RWPE2 (cell line): ENCODE measurements at regions not wholly inside any gene's neighbourhood (a gene's known extent, or its start where the extent isn't known, plus 50 kb on each side); places are given as distances from the start of the nearest gene placed in this dataset.

Experiments
- ATAC-seq: fragments of 200-7000 bp; cut with Tn5 transposase; 3 replicates; pipeline ENCODE4 v1.9.1; 2021; ENCODE audit warnings: low read depth
- DNase-seq: peaks from one replicate; pipeline ENCODE4 v3.0.0-alpha.2; 2020; ENCODE audit warnings: low spot score
- H3K27ac ChIP-seq: fragments of 450-650 bp; 2 replicates; pipeline ENCODE4 v1.5.1; 2017; ENCODE audit warnings: mild to moderate bottlenecking; ENCODE audit not compliant: poor library complexity, severe bottlenecking
- H3K27me3 ChIP-seq: fragments of 250-450 bp; sonication (Bioruptor Pico); 2 replicates; pipeline ENCODE4 v1.5.1; 2021; ENCODE audit warnings: mild to moderate bottlenecking, moderate library complexity; ENCODE audit not compliant: insufficient read depth, poor library complexity, severe bottlenecking
- H3K36me3 ChIP-seq: fragments of 250-450 bp; sonication (Bioruptor Pico); 2 replicates; pipeline ENCODE4 v1.5.1; 2020; ENCODE audit warnings: low read depth, mild to moderate bottlenecking, moderate library complexity
- H3K4me1 ChIP-seq: fragments of 250-450 bp; sonication (Bioruptor Pico); 2 replicates; pipeline ENCODE4 v1.5.1; 2021; ENCODE audit warnings: mild to moderate bottlenecking, moderate library complexity; ENCODE audit not compliant: insufficient read depth, poor library complexity, severe bottlenecking
- H3K4me3 ChIP-seq: fragments of 250-450 bp; sonication (Bioruptor Pico); 2 replicates; pipeline ENCODE4 v1.5.1; 2021; ENCODE audit warnings: mild to moderate bottlenecking, moderate library complexity; ENCODE audit not compliant: severe bottlenecking
- H3K9me3 ChIP-seq: fragments of 250-450 bp; sonication (Bioruptor Pico); 2 replicates; pipeline ENCODE4 v1.5.1; 2021; ENCODE audit warnings: mild to moderate bottlenecking, moderate library complexity; ENCODE audit not compliant: severe bottlenecking
- CTCF ChIP-seq: fragments of 450-650 bp; IDR thresholded peaks from one replicate; pipeline ENCODE4 v1.5.1; 2017; ENCODE audit warnings: mild to moderate bottlenecking, moderate library complexity; ENCODE audit not compliant: poor library complexity, severe bottlenecking

GRCh38 chr2:222146488-222146887, 152.3 kb downstream of the PAX3 start:
- DNase-seq: no peak
- H3K27me3 ChIP-seq: no peaks in the 10 kb centered on the region
- H3K36me3 ChIP-seq: no peaks in the 10 kb centered on the region
- no peaks in the 10 kb centered on the region for H3K9me3 ChIP-seq
- H3K4me3 ChIP-seq: no peak overlapping the region
- no peak for ATAC-seq
- no peak for TF ChIP-seq CTCF
- H3K27ac ChIP-seq: no peak overlapping the region
- H3K4me1 ChIP-seq: peaks cover 11% of the 10 kb centered on the region

GRCh38 chr2:222142027-222142426, 156.8 kb downstream of the PAX3 start:
- Histone ChIP-seq H3K36me3 (no peaks in the 10 kb centered on the region), H3K4me1 (peaks cover 13% of the 10 kb centered on the region), H3K4me3 (no peak overlapping the region), H3K27ac (peak overlapping the region; percentile 37), H3K27me3 (no peaks in the 10 kb centered on the region), H3K9me3 (no peaks in the 10 kb centered on the region)
- TF ChIP-seq CTCF: no peak
- peak; percentile 99 for ATAC-seq
- no peak for DNase-seq

GRCh38 chr2:222136106-222136630, 162.6 kb downstream of the PAX3 start:
- no peaks in the 10 kb centered on the region for H3K27me3 ChIP-seq
- no peak overlapping the region for H3K4me3 ChIP-seq
- no peaks in the 10 kb centered on the region for H3K9me3 ChIP-seq
- no peak for DNase-seq
- no peak for TF ChIP-seq CTCF
- H3K36me3 ChIP-seq: no peaks in the 10 kb centered on the region
- ATAC-seq: no peak
- no peaks in the 10 kb centered on the region for H3K4me1 ChIP-seq
- H3K27ac ChIP-seq: no peak overlapping the region

- Histone ChIP-seq H3K4me3 (no peak overlapping the region), H3K9me3 (no peaks in the 10 kb centered on the region), H3K36me3 (no peaks in the 10 kb centered on the region), H3K4me1 (no peaks in the 10 kb centered on the region), H3K27ac (no peak overlapping the region), H3K27me3 (no peaks in the 10 kb centered on the region)
- no peak for ATAC-seq
- DNase-seq: no peak
- TF ChIP-seq CTCF: no peak
These were observed 164.1 kb downstream of the PAX3 start for GRCh38 chr2:222134654-222135053.

GRCh38 chr2:222133897-222134296, 164.9 kb downstream of the PAX3 start:
- ATAC-seq: no peak
- Histone ChIP-seq H3K4me1 (no peaks in the 10 kb centered on the region), H3K27me3 (no peaks in the 10 kb centered on the region), H3K27ac (no peak overlapping the region), H3K9me3 (no peaks in the 10 kb centered on the region), H3K4me3 (no peak overlapping the region), H3K36me3 (no peaks in the 10 kb centered on the region)
- TF ChIP-seq CTCF: no peak
- no peak for DNase-seq
